ENCODE measurements at regions not wholly inside any gene's neighbourhood (a gene's known extent, or its start where the extent isn't known, plus 50 kb on each side); places are given as distances from the start of the nearest gene placed in this dataset.

GRCh38 chr6:168210239-168211105 is 109.1 kb downstream of the DACT2 start:
- TF ChIP-seq, protein P1, sequence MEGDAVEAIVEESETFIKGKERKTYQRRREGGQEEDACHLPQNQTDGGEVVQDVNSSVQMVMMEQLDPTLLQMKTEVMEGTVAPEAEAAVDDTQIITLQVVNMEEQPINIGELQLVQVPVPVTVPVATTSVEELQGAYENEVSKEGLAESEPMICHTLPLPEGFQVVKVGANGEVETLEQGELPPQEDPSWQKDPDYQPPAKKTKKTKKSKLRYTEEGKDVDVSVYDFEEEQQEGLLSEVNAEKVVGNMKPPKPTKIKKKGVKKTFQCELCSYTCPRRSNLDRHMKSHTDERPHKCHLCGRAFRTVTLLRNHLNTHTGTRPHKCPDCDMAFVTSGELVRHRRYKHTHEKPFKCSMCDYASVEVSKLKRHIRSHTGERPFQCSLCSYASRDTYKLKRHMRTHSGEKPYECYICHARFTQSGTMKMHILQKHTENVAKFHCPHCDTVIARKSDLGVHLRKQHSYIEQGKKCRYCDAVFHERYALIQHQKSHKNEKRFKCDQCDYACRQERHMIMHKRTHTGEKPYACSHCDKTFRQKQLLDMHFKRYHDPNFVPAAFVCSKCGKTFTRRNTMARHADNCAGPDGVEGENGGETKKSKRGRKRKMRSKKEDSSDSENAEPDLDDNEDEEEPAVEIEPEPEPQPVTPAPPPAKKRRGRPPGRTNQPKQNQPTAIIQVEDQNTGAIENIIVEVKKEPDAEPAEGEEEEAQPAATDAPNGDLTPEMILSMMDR (IDR thresholded peaks at IDR 0.05 in 4 of 5, conservative IDR thresholded peaks at IDR 0.05 in 1 of 5) = no peak
- no peak for TF ChIP-seq POLR2A (IDR thresholded peaks at IDR 0.05)

Measured in gastrocnemius medialis (tissue), 4 donors.